IMR-90 (cell line): ENCODE measurements at regions not wholly inside any gene's neighbourhood (a gene's known extent, or its start where the extent isn't known, plus 50 kb on each side); places are given as distances from the start of the nearest gene placed in this dataset.

Experiments used
- ATAC-seq: fragments of 200-7000 bp; cut with Tn5 transposase; 2 replicates; pipeline ENCODE4 v1.9.1; 2020; ENCODE audit warnings: low read depth, mild to moderate bottlenecking, moderate library complexity
- BruUV-seq: library from RNA; stranded (reverse); fragments of 400-500 nt; replicated peaks from 2 replicates; lab custom pipeline; 2021; lab: Mats Ljungman, UMichigan
- CTCF ChIA-PET: fragments of 300-600 bp; formaldehyde crosslinking; extraction: SDS; loops from one replicate; lab custom pipeline; 2021; ENCODE audit warnings: antibody characterized with exemption; lab: Yijun Ruan, JAX
- POLR2A ChIA-PET: fragments of 300-600 bp; sonication (Branson Sonifier 250); formaldehyde crosslinking; loops from one replicate; lab custom pipeline; 2022; ENCODE audit warnings: antibody characterized with exemption; ENCODE audit not compliant: unreplicated experiment; lab: Charles Lee
- DNase-seq: peaks from one replicate; pipeline ENCODE4 v3.0.0; 2013
- H2AFZ ChIP-seq: replicated peaks from 2 replicates; pipeline ENCODE3; 2013; ENCODE audit warnings: low read length, mild to moderate bottlenecking; ENCODE audit not compliant: poor library complexity
- H2AK5ac ChIP-seq: 2 replicates; pipeline ENCODE4 v1.6.1; 2013; ENCODE audit warnings: low read depth, low read length, inconsistent platforms
- H2AK9ac ChIP-seq: replicated peaks from 2 replicates; pipeline ENCODE3; 2013; ENCODE audit warnings: mild to moderate bottlenecking, low read depth, low read length, moderate library complexity; ENCODE audit not compliant: poor library complexity
- H2BK120ac ChIP-seq: 2 replicates; pipeline ENCODE4 v1.6.1; 2013; ENCODE audit warnings: low read depth, low read length, inconsistent platforms
- H2BK15ac ChIP-seq: 3 replicates; pipeline ENCODE4 v1.6.1; 2013; ENCODE audit warnings: low read depth, low read length, inconsistent platforms
- H2BK20ac ChIP-seq: 2 replicates; pipeline ENCODE4 v1.6.1; 2013; ENCODE audit warnings: low read depth, mild to moderate bottlenecking, inconsistent platforms, low read length, moderate library complexity
- H2BK5ac ChIP-seq: 2 replicates; pipeline ENCODE4 v1.6.1; 2013; ENCODE audit warnings: mild to moderate bottlenecking, low read depth, low read length, inconsistent platforms; ENCODE audit not compliant: poor library complexity, severe bottlenecking
- H3K14ac ChIP-seq: replicated peaks from 2 replicates; pipeline ENCODE4 v1.6.1; 2013; ENCODE audit warnings: low read depth, low read length, inconsistent platforms
- H3K18ac ChIP-seq: 2 replicates; pipeline ENCODE4 v1.6.1; 2013; ENCODE audit warnings: low read depth, low read length, control low read depth
- H3K23ac ChIP-seq: 2 replicates; pipeline ENCODE4 v1.6.1; 2013; ENCODE audit warnings: low read depth, low read length, inconsistent platforms
- H3K27ac ChIP-seq: 2 replicates; pipeline ENCODE4 v1.5.1; 2013; ENCODE audit warnings: mild to moderate bottlenecking, control low read depth, low read length; ENCODE audit not compliant: insufficient read depth
- H3K27me3 ChIP-seq: 2 replicates; pipeline ENCODE4 v1.6.1; 2013; ENCODE audit warnings: low read length; ENCODE audit not compliant: control insufficient read depth, insufficient read depth
- H3K36me3 ChIP-seq: 2 replicates; pipeline ENCODE4 v1.6.1; 2013; ENCODE audit warnings: low read length, mixed read lengths; ENCODE audit not compliant: control insufficient read depth, insufficient read depth
- H3K4ac ChIP-seq: 2 replicates; pipeline ENCODE4 v1.6.1; 2013; ENCODE audit warnings: low read depth, low read length, inconsistent platforms
- H3K4me1 ChIP-seq: 2 replicates; pipeline ENCODE4 v1.6.1; 2013; ENCODE audit warnings: low read length, mixed read lengths; ENCODE audit not compliant: control insufficient read depth, insufficient read depth
- H3K4me2 ChIP-seq: 2 replicates; pipeline ENCODE4 v1.6.1; 2013; ENCODE audit warnings: low read depth, mild to moderate bottlenecking, control low read depth, low read length, moderate library complexity
- H3K4me3 ChIP-seq: 2 replicates; pipeline ENCODE4 v1.5.1; 2013; ENCODE audit warnings: low read depth, mild to moderate bottlenecking, control low read depth, low read length, moderate library complexity; ENCODE audit not compliant: insufficient read depth
- H3K56ac ChIP-seq: 2 replicates; pipeline ENCODE4 v1.6.1; 2013; ENCODE audit warnings: low read length, inconsistent platforms; ENCODE audit not compliant: insufficient read depth; ENCODE audit errors: extremely low read depth
- H3K79me1 ChIP-seq, 2 experiments: 2 replicates each; pipeline ENCODE4 v1.6.1; 2013; ENCODE audit warnings: low read length in 2 of 2, inconsistent platforms in 1 of 2, low read depth in 1 of 2
- H3K9ac ChIP-seq: 2 replicates; pipeline ENCODE4 v1.6.1; 2013; ENCODE audit warnings: low read depth, low read length, control low read depth
- H3K9me1 ChIP-seq: 2 replicates; pipeline ENCODE4 v1.6.1; 2013; ENCODE audit warnings: low read length, inconsistent platforms; ENCODE audit not compliant: insufficient read depth
- H3K9me3 ChIP-seq: 2 replicates; pipeline ENCODE4 v1.6.1; 2013; ENCODE audit warnings: low read length; ENCODE audit not compliant: control insufficient read depth, insufficient read depth
- H4K20me1 ChIP-seq: 2 replicates; pipeline ENCODE4 v1.6.1; 2013; ENCODE audit warnings: low read length, inconsistent platforms; ENCODE audit not compliant: insufficient read depth
- H4K5ac ChIP-seq: 2 replicates; pipeline ENCODE4 v1.6.1; 2013; ENCODE audit warnings: mild to moderate bottlenecking, low read depth, low read length, control low read depth
- H4K8ac ChIP-seq, 2 experiments: 2 replicates each; pipeline ENCODE4 v1.6.1; 2013; ENCODE audit warnings: low read depth in 2 of 2, low read length in 2 of 2, control low read depth in 1 of 2, inconsistent platforms in 1 of 2
- H4K91ac ChIP-seq: 2 replicates; pipeline ENCODE4 v1.6.1; 2013; ENCODE audit warnings: low read depth, low read length, inconsistent platforms; ENCODE audit not compliant: insufficient read depth
- NFE2L2 ChIP-seq: fragments of 150-350 bp; IDR thresholded peaks from 2 replicates; pipeline ENCODE4 v1.6.1; 2016; ENCODE audit warnings: low read depth, mild to moderate bottlenecking, low read length
- WGBS, 2 experiments: methylation state at CpG; one replicate each; pipeline versions ENCODE4 v1.1.5 to v1.1.7; 2013; ENCODE audit warnings: missing lambda C conversion rate in 2 of 2; ENCODE audit not compliant: insufficient read length in 1 of 2; ENCODE audit errors: extremely low coverage in 2 of 2; 5-methylcytosine and 5-hydroxymethylcytosine counted together
- dilution Hi-C: fragments of 300-500 bp; cut with HindIII; formaldehyde crosslinking; loops from one replicate; pipeline ENCODE4 v1.14.3; 2018; ENCODE audit warnings: low sequenced_read_pairs; ENCODE audit not compliant: unreplicated experiment
- in situ Hi-C: fragments of 300-500 bp; cut with MboI; formaldehyde crosslinking; loops from 3 replicates; pipeline ENCODE4 v1.14.3; 2019; ENCODE audit warnings: low sequenced_read_pairs, inconsistent platforms, mixed read lengths
- intact Hi-C: fragments of 100-400 bp; cut with micrococcal nuclease; formaldehyde crosslinking; loops from 2 replicates; pipeline ENCODE4 v1.10.0; 2022

DNA sequence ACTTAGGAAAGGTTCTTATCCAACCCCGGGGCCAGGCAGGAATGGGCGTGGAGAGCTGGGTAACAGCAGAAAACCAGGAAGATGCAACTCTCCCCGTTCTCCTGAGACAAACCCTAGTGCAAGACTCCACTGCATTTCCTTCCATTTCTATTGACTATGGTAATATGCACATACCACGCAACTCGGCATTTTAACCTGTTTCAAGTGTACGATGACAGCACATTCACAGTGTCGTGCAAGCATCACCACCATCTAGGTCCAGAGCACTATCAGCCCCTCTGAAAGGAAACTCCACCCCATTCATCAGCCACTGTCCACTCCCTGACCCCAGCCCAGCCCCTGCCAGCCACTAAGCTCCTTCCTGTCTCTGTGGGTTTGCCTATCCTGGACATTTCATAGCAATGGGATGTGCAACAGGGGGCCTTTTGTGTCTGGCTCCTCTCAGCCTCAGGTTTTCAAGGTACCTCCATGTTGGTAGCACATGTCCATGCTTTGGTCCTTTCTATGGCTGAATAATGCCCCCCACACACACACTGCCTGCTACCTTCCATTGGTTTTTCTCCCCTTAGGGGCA, 441.9 kb downstream of the SOX9 start:
- Histone ChIP-seq H2AK5ac (no peak overlapping the region; the same call in 1 of the 2 replicates), H3K18ac (no peak overlapping the region), H4K5ac (no peak overlapping the region), H3K14ac (no peak overlapping the region; the same call in 1 of the 2 replicates), H4K20me1 (peaks cover 8% of the 10 kb centered on the region), H3K36me3 (no peaks in the 10 kb centered on the region), H4K8ac (no peak overlapping the region), H2BK120ac (no peak overlapping the region), H3K79me1 (peaks cover 24 to 58% of the 10 kb centered on the region in 2 experiments), H2AK9ac (peak overlapping the region; percentile 9), H3K4me2 (no peak overlapping the region), H3K9ac (no peak overlapping the region), H3K4me1 (peaks cover 1% of the 10 kb centered on the region; the same call in 1 of the 2 replicates), H3K23ac (no peak overlapping the region), H2AFZ (no peak overlapping the region), H3K9me1 (peaks cover 8% of the 10 kb centered on the region; the same call in 1 of the 2 replicates), H3K4me3 (no peak overlapping the region), H2BK5ac (no peak overlapping the region), H3K27me3 (no peaks in the 10 kb centered on the region), H3K27ac (no peak overlapping the region), H3K9me3 (no peaks in the 10 kb centered on the region), H3K56ac (no peak overlapping the region), H2BK20ac (no peak overlapping the region), H4K91ac (no peak overlapping the region), H2BK15ac (no peak overlapping the region), H3K4ac (no peak overlapping the region)
- dilution Hi-C loops: no loop called here
- intact Hi-C loops: loop anchor here (5.0 kb wide), 2 partner anchors 425 to 670 kb away; a partner anchor contains a TSS
- ATAC-seq (no peak), DNase-seq (no peak)
- ChIA-PET POLR2A (no interaction called here), CTCF (no interaction called here)
- no peak for TF ChIP-seq NFE2L2
- in situ Hi-C loops: loop anchor here (10.0 to 25.0 kb wide), 2 partner anchors 425 to 622 kb away; no protein-coding TSS in a partner anchor
- 100% methylated on average over 4 of the region's 7 CpGs; no CpG with 5 or more reads in 1 of the 2 experiments for WGBS, 2 experiments
- BruUV-seq: no TSS peak
